ENCODE measurements at regions not wholly inside any gene's neighbourhood (a gene's known extent, or its start where the extent isn't known, plus 50 kb on each side); places are given as distances from the start of the nearest gene placed in this dataset.
"Not testable (repeated sequence)": the region's sequence is repeated elsewhere in the genome, so short reads cannot be mapped to it uniquely, and the experiment has no call there.

- no peak for FAIRE-seq
Measured at GRCh38 chr11:112310848-112311247, 50.2 kb upstream of the PLET1 start.

- FAIRE-seq, result no peak
Measured at GRCh38 chr11:112315057-112315720, 54.5 kb upstream of the PLET1 start.

GRCh38 chr11:112315861-112316739 is 55.4 kb upstream of the PLET1 start:
- no peak for FAIRE-seq

GRCh38 chr11:112316971-112317370 is 56.3 kb upstream of the PLET1 start:
- no peak for FAIRE-seq

GRCh38 chr11:112318184-112318591 is 57.5 kb upstream of the PLET1 start:
- FAIRE-seq, result no peak

- FAIRE-seq, result no peak
Measured at GRCh38 chr11:112318661-112319060, 58.0 kb upstream of the PLET1 start.

- no peak for FAIRE-seq
Measured at GRCh38 chr11:112320668-112321067, 60.0 kb upstream of the PLET1 start.

- no peak for FAIRE-seq
Measured at GRCh38 chr11:112321501-112322172, 61.0 kb upstream of the PLET1 start.

GRCh38 chr11:112322173-112322790 is 61.6 kb upstream of the PLET1 start:
- no peak for FAIRE-seq

GRCh38 chr11:112334381-112334780 is 73.7 kb upstream of the PLET1 start:
- FAIRE-seq, result no peak

- no peak for FAIRE-seq
Measured at GRCh38 chr11:112336356-112336886, 75.8 kb upstream of the PLET1 start.

GRCh38 chr11:112339566-112339965 is 78.9 kb upstream of the PLET1 start:
- no peak for FAIRE-seq

GRCh38 chr11:112343368-112344039 is 82.8 kb upstream of the PLET1 start:
- FAIRE-seq, result peak; percentile 67

- FAIRE-seq, result no peak
Measured at GRCh38 chr11:112344040-112344413, 83.4 kb upstream of the PLET1 start.

- no peak for FAIRE-seq
Measured at GRCh38 chr11:112345166-112345565, 84.5 kb upstream of the PLET1 start.

GRCh38 chr11:112345706-112346105 is 85.0 kb upstream of the PLET1 start:
- no peak for FAIRE-seq

GRCh38 chr11:112346586-112346985 is 85.9 kb upstream of the PLET1 start:
- no peak for FAIRE-seq

- no peak for FAIRE-seq
Measured at GRCh38 chr11:112348480-112349029, 87.9 kb upstream of the PLET1 start.

- FAIRE-seq, result not testable (repeated sequence)
Measured at GRCh38 chr11:112351423-112351822, 90.8 kb upstream of the PLET1 start.

- no peak for FAIRE-seq
Measured at GRCh38 chr11:112352907-112353306, 92.2 kb upstream of the PLET1 start.

GRCh38 chr11:112354364-112354763 is 93.7 kb upstream of the PLET1 start:
- no peak for FAIRE-seq

- FAIRE-seq, result no peak
Measured at GRCh38 chr11:112355726-112356125, 95.1 kb upstream of the PLET1 start.

Data from endometrium (tissue), 2 donors.